ENCODE measurements at regions not wholly inside any gene's neighbourhood (a gene's known extent, or its start where the extent isn't known, plus 50 kb on each side); places are given as distances from the start of the nearest gene placed in this dataset.

DNA sequence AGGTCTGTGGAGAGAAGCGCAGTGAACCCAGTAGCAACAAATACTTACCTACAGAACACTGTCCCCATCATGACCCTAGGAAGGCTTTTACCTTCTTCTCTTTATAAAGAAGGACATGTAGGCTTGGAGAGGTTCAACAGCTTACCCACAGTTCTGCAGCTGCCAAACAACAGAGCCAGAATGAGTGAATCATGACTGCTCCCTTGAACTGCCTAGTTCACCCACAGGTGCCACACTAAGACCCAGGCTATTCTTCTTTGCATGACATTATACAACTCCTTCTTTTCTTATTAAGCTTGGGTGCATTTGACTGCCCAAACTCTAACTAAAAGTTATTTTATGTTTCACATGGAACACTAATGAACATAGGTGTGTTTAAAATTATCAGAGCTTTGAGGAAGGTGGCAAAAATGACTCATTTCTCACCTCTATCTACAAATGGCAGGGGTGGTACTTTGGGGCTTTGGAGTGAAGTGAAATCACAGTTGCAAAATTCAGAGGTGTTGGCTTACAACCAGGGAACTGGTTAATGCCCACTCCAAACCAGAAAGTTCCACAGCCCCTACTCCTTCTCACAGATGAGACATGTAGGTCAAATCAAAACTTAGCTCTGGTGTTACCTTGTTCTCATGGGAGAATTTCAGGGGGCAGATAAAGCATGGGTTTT is 201.6 kb downstream of the SEMA6A start (continued):
- TF ChIP-seq, protein P1, sequence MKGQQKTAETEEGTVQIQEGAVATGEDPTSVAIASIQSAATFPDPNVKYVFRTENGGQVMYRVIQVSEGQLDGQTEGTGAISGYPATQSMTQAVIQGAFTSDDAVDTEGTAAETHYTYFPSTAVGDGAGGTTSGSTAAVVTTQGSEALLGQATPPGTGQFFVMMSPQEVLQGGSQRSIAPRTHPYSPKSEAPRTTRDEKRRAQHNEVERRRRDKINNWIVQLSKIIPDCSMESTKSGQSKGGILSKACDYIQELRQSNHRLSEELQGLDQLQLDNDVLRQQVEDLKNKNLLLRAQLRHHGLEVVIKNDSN (IDR thresholded peaks at IDR 0.05; ENCODE audit: borderline replicate concordance, low read depth) = no peak
- TF ChIP-seq, protein P2, sequence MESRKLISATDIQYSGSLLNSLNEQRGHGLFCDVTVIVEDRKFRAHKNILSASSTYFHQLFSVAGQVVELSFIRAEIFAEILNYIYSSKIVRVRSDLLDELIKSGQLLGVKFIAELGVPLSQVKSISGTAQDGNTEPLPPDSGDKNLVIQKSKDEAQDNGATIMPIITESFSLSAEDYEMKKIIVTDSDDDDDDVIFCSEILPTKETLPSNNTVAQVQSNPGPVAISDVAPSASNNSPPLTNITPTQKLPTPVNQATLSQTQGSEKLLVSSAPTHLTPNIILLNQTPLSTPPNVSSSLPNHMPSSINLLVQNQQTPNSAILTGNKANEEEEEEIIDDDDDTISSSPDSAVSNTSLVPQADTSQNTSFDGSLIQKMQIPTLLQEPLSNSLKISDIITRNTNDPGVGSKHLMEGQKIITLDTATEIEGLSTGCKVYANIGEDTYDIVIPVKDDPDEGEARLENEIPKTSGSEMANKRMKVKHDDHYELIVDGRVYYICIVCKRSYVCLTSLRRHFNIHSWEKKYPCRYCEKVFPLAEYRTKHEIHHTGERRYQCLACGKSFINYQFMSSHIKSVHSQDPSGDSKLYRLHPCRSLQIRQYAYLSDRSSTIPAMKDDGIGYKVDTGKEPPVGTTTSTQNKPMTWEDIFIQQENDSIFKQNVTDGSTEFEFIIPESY (IDR thresholded peaks at IDR 0.05; ENCODE audit: borderline replicate concordance, low read depth) = no peak
- TF ChIP-seq POLR2AphosphoS5 (IDR thresholded peaks at IDR 0.05; ENCODE audit: low read depth, low read length) = no peak
- TF ChIP-seq, protein P3, sequence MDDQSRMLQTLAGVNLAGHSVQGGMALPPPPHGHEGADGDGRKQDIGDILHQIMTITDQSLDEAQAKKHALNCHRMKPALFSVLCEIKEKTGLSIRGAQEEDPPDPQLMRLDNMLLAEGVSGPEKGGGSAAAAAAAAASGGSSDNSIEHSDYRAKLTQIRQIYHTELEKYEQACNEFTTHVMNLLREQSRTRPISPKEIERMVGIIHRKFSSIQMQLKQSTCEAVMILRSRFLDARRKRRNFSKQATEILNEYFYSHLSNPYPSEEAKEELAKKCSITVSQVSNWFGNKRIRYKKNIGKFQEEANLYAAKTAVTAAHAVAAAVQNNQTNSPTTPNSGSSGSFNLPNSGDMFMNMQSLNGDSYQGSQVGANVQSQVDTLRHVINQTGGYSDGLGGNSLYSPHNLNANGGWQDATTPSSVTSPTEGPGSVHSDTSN (IDR thresholded peaks at IDR 0.05) = no peak
- no peak for TF ChIP-seq RAD21 (IDR thresholded peaks at IDR 0.05; ENCODE audit: low read length)
- TF ChIP-seq EZH2phosphoT487 (IDR thresholded peaks at IDR 0.05; ENCODE audit: borderline replicate concordance, low read depth) = no peak
- no peak for TF ChIP-seq ELF1 (IDR thresholded peaks at IDR 0.05)
- TF ChIP-seq TCF12 (IDR thresholded peaks at IDR 0.05) = no peak

DNA sequence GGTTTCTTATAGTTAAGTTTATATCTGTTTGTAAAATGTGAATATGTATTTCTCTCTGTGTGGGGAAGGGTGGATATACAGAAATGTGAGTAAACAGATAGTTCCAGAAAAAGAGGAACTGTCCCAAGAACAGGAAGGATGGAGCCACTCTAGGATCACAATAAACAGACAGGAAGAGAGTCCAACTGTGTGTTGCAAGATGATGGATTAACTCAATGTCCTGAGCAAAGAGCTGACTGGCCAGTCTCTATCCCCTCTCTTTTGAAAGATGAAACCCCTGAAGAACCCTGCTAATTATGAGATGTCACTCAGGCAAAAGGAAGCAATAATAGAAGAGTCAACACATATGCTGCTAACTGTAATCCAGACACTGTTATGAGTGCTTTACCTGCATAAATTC is 202.7 kb downstream of the SEMA6A start:
- Histone ChIP-seq H3K4me3 (ENCODE audit: low read depth in 2 of 2, low read length in 1 of 2) (no peak overlapping the region), H3K36me3 (replicated peaks in 1 of 2; ENCODE audit: control insufficient read depth in 1 of 2, insufficient read depth in 2 of 2, low read length in 1 of 2) (no peaks in the 10 kb centered on the region), H3F3A (replicated peaks; ENCODE audit: insufficient read depth) (no peaks in the 10 kb centered on the region), H3K9ac (no peak overlapping the region), H4K20me1 (ENCODE audit: insufficient read depth) (no peaks in the 10 kb centered on the region), H3K4me1 (ENCODE audit: control insufficient read depth in 1 of 2, insufficient read depth in 2 of 2, low read depth in 1 of 2, low read length in 1 of 2) (no peaks in the 10 kb centered on the region; a peak in 1 of 4 replicates), H2AFZ (ENCODE audit: low read depth) (no peak overlapping the region), H3K79me2 (ENCODE audit: insufficient read depth) (no peaks in the 10 kb centered on the region), H3K27me3 (ENCODE audit: insufficient read depth) (no peaks in the 10 kb centered on the region), H3K27ac (ENCODE audit: low read depth in 2 of 2, low read length in 1 of 2) (no peak overlapping the region), H3K4me2 (no peak overlapping the region), H3K9me2 (no peaks in the 10 kb centered on the region), H3K9me3 (no peaks in the 10 kb centered on the region)
- no peak for TF ChIP-seq SIN3A (IDR thresholded peaks at IDR 0.05; ENCODE audit: borderline replicate concordance, low read depth, low read length)
- no peak for TF ChIP-seq CHD2 (IDR thresholded peaks at IDR 0.05; ENCODE audit: low read length, partially characterized antibody)
- no peak for TF ChIP-seq JUND (IDR thresholded peaks at IDR 0.05)
- POLR2A ChIA-PET = no interaction called here
- no peak for DNase-seq
- CTCF ChIA-PET = interaction anchor here (1.5 kb wide), 1 partner anchor 57 kb away, joined by 3 read pairs; no protein-coding TSS in a partner anchor

DNA sequence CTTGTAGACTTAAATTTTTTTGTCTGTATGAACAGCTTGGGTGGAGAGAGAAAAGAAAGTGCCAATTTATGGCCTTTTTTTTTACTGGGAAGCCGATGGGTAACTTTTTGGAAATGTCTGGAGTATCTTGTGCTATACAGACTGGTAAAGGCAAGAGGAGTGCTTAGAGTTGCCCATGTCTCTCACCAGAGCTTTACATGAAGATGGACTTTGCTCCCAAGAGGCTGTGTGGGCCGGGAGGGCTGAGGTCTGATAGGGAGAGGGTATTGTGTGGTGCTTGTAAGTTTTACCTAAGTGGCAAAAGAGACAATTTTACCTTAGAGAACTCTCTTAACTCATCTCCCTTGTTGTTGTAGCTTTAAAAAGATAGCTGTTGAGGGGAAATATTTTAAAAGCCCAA is 203.2 kb downstream of the SEMA6A start:
- TF ChIP-seq NRF1 (IDR thresholded peaks at IDR 0.05; ENCODE audit: low read depth, low read length) (no peak), RAD21 (IDR thresholded peaks at IDR 0.05; ENCODE audit: low read length) (no peak), CHD2 (IDR thresholded peaks at IDR 0.05; ENCODE audit: low read length, partially characterized antibody) (no peak), JUND (IDR thresholded peaks at IDR 0.05) (no peak), FOXM1 (IDR thresholded peaks at IDR 0.05; ENCODE audit: low read depth) (no peak), YY1 (IDR thresholded peaks at IDR 0.05; ENCODE audit: low read depth) (no peak), FOXJ3 (CRISPR knock-in tag; IDR thresholded peaks at IDR 0.05) (no peak), EZH2phosphoT487 (IDR thresholded peaks at IDR 0.05; ENCODE audit: borderline replicate concordance, low read depth) (no peak), TAF1 (IDR thresholded peaks at IDR 0.05; ENCODE audit: borderline replicate concordance, low read depth, low read length) (no peak), NFIC (IDR thresholded peaks at IDR 0.05; ENCODE audit: borderline replicate concordance) (no peak), ELF1 (IDR thresholded peaks at IDR 0.05) (no peak), RCOR1 (IDR thresholded peaks at IDR 0.05; ENCODE audit: low read length) (no peak), FOSL2 (IDR thresholded peaks at IDR 0.05; ENCODE audit: borderline replicate concordance, low read depth) (no peak)
- TF ChIP-seq, protein P3 (IDR thresholded peaks at IDR 0.05) = no peak
- TF ChIP-seq, protein P1 (IDR thresholded peaks at IDR 0.05; ENCODE audit: borderline replicate concordance, low read depth) = no peak
- TF ChIP-seq, protein P4, sequence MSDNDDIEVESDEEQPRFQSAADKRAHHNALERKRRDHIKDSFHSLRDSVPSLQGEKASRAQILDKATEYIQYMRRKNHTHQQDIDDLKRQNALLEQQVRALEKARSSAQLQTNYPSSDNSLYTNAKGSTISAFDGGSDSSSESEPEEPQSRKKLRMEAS (IDR thresholded peaks at IDR 0.05; ENCODE audit: low read depth) = no peak
- H3K27ac ChIP-seq (ENCODE audit: low read depth in 2 of 2, low read length in 1 of 2) = no peak overlapping the region

More for the DNA sequence above, 203.2 kb downstream of the SEMA6A start:
- no peaks in the 10 kb centered on the region for H3K27me3 ChIP-seq (ENCODE audit: insufficient read depth)
- ChIA-PET POLR2A (no interaction called here), CTCF (interaction anchor here (1.5 kb wide), 1 partner anchor 57 kb away, joined by 3 read pairs; no protein-coding TSS in a partner anchor)
- H2AFZ ChIP-seq (ENCODE audit: low read depth) = no peak overlapping the region
- WGBS (ENCODE audit: low lambda C conversion rate) = 63% methylated on average over 2 of the region's 2 CpGs
- no peaks in the 10 kb centered on the region for H3K9me2 ChIP-seq
- H3F3A ChIP-seq (replicated peaks; ENCODE audit: insufficient read depth) = no peaks in the 10 kb centered on the region
- DNase-seq = no peak
- no peak overlapping the region for H3K4me2 ChIP-seq
- H3K9ac ChIP-seq = no peak overlapping the region
- no peaks in the 10 kb centered on the region for H4K20me1 ChIP-seq (ENCODE audit: insufficient read depth)
- no peaks in the 10 kb centered on the region for H3K36me3 ChIP-seq (replicated peaks in 1 of 2; ENCODE audit: control insufficient read depth in 1 of 2, insufficient read depth in 2 of 2, low read length in 1 of 2)
- no peaks in the 10 kb centered on the region for H3K9me3 ChIP-seq
- H3K4me1 ChIP-seq (ENCODE audit: control insufficient read depth in 1 of 2, insufficient read depth in 2 of 2, low read depth in 1 of 2, low read length in 1 of 2) = no peaks in the 10 kb centered on the region; a peak in 1 of 4 replicates
- H3K79me2 ChIP-seq (ENCODE audit: insufficient read depth) = no peaks in the 10 kb centered on the region
- H3K4me3 ChIP-seq (ENCODE audit: low read depth in 2 of 2, low read length in 1 of 2) = no peak overlapping the region

All from SK-N-SH (cell line).